HG03520 (cell line): ENCODE measurements at regions not wholly inside any gene's neighbourhood (a gene's known extent, or its start where the extent isn't known, plus 50 kb on each side); places are given as distances from the start of the nearest gene placed in this dataset.

ENCODE experiments used
- ATAC-seq: cut with Tn5 transposase; IDR thresholded peaks from one replicate; pipeline ENCODE4 v1.9.1; 2021; ENCODE audit warnings: mild to moderate bottlenecking, moderate library complexity; ENCODE audit not compliant: unreplicated experiment

- no peak for ATAC-seq
Observed at GRCh38 chr5:2610986-2611385, 140.5 kb downstream of the IRX2 start.

GRCh38 chr5:2608391-2608790 lies 143.1 kb downstream of the IRX2 start:
- no peak for ATAC-seq

GRCh38 chr5:2607598-2607997 lies 143.9 kb downstream of the IRX2 start:
- no peak for ATAC-seq

- ATAC-seq, result no peak
Observed at GRCh38 chr5:2603272-2603575, 148.3 kb downstream of the IRX2 start.

- no peak for ATAC-seq
Observed at GRCh38 chr5:2602451-2603271, 148.8 kb downstream of the IRX2 start.

GRCh38 chr5:2598503-2598902 lies 153.0 kb downstream of the IRX2 start:
- no peak for ATAC-seq

- ATAC-seq, result no peak
Observed at GRCh38 chr5:2594701-2595100, 156.8 kb downstream of the IRX2 start.

GRCh38 chr5:2592766-2593165 lies 158.7 kb downstream of the IRX2 start:
- ATAC-seq, result no peak

- no peak for ATAC-seq
Observed at GRCh38 chr5:2591777-2592453, 159.6 kb downstream of the IRX2 start.

- ATAC-seq, result no peak
Observed at GRCh38 chr5:2588850-2589501, 162.5 kb downstream of the IRX2 start.

GRCh38 chr5:2587189-2588031 lies 164.1 kb downstream of the IRX2 start:
- no peak for ATAC-seq

GRCh38 chr5:2586016-2586715 lies 165.3 kb downstream of the IRX2 start:
- no peak for ATAC-seq

GRCh38 chr5:2584579-2585269 lies 166.8 kb downstream of the IRX2 start:
- no peak for ATAC-seq

GRCh38 chr5:2582507-2582906 lies 169.0 kb downstream of the IRX2 start:
- no peak for ATAC-seq

GRCh38 chr5:2582106-2582505 lies 169.4 kb downstream of the IRX2 start:
- no peak for ATAC-seq

GRCh38 chr5:2581418-2581817 lies 170.1 kb downstream of the IRX2 start:
- ATAC-seq, result no peak

GRCh38 chr5:2579126-2579525 lies 172.4 kb downstream of the IRX2 start:
- no peak for ATAC-seq

GRCh38 chr5:2577312-2578036 lies 174.0 kb downstream of the IRX2 start:
- no peak for ATAC-seq

GRCh38 chr5:2576823-2577222 lies 174.7 kb downstream of the IRX2 start:
- no peak for ATAC-seq
